GF-D8 (cell line): ENCODE measurements at regions not wholly inside any gene's neighbourhood (a gene's known extent, or its start where the extent isn't known, plus 50 kb on each side); places are given as distances from the start of the nearest gene placed in this dataset.

ENCODE experiments used
- DNase-seq: peaks from one replicate; lab custom pipeline; 2025; lab: John Stamatoyannopoulos, UW

- no peak for DNase-seq
These were observed 118.4 kb upstream of the IRX5 start for GRCh38 chr16:54812229-54812628.

- no peak for DNase-seq
These were observed 121.8 kb upstream of the IRX5 start for GRCh38 chr16:54808890-54809289.

- no peak for DNase-seq
These were observed 123.7 kb upstream of the IRX5 start for GRCh38 chr16:54806881-54807360.

GRCh38 chr16:54806378-54806777 lies 124.3 kb upstream of the IRX5 start:
- DNase-seq = no peak

- DNase-seq = no peak
These were observed 125.0 kb upstream of the IRX5 start for GRCh38 chr16:54805648-54806047.

GRCh38 chr16:54801057-54801844 lies 129.4 kb upstream of the IRX5 start:
- no peak for DNase-seq

GRCh38 chr16:54798267-54798666 lies 132.4 kb upstream of the IRX5 start:
- no peak for DNase-seq

- no peak for DNase-seq
These were observed 134.5 kb upstream of the IRX5 start for GRCh38 chr16:54796211-54796610.

- no peak for DNase-seq
These were observed 137.9 kb upstream of the IRX5 start for GRCh38 chr16:54792811-54793210.

- DNase-seq = no peak
These were observed 143.6 kb upstream of the IRX5 start for GRCh38 chr16:54787045-54787444.

- no peak for DNase-seq
These were observed 146.7 kb upstream of the IRX5 start for GRCh38 chr16:54783980-54784379.

GRCh38 chr16:54783226-54783625 lies 147.4 kb upstream of the IRX5 start:
- no peak for DNase-seq

GRCh38 chr16:54780266-54780665 lies 150.4 kb upstream of the IRX5 start:
- no peak for DNase-seq

- DNase-seq = no peak
These were observed 151.1 kb upstream of the IRX5 start for GRCh38 chr16:54779549-54779948.

GRCh38 chr16:54774768-54775167 lies 155.9 kb upstream of the IRX5 start:
- no peak for DNase-seq

GRCh38 chr16:54772400-54772799 lies 158.3 kb upstream of the IRX5 start:
- no peak for DNase-seq

GRCh38 chr16:54766355-54766754 lies 164.3 kb upstream of the IRX5 start:
- DNase-seq = no peak

- no peak for DNase-seq
These were observed 180.4 kb upstream of the IRX5 start for GRCh38 chr16:54750249-54750648.

GRCh38 chr16:54748611-54749190 lies 182.0 kb upstream of the IRX5 start:
- DNase-seq = no peak

- DNase-seq = no peak
These were observed 184.1 kb upstream of the IRX5 start for GRCh38 chr16:54746596-54746995.

- no peak for DNase-seq
These were observed 185.7 kb upstream of the IRX5 start for GRCh38 chr16:54744998-54745397.

GRCh38 chr16:54742436-54742835 lies 188.2 kb upstream of the IRX5 start:
- DNase-seq = no peak

GRCh38 chr16:54739381-54739780 lies 191.3 kb upstream of the IRX5 start:
- no peak for DNase-seq

GRCh38 chr16:54734156-54734555 lies 196.5 kb upstream of the IRX5 start:
- DNase-seq = no peak
